Gastroesophageal sphincter (tissue), 4 donors: ENCODE measurements at regions not wholly inside any gene's neighbourhood (a gene's known extent, or its start where the extent isn't known, plus 50 kb on each side); places are given as distances from the start of the nearest gene placed in this dataset.

ENCODE experiments used
- ATAC-seq: fragments of 150-250 bp; one replicate; pipeline ENCODE4 v1.9.1; 2016; ENCODE audit warnings: mild to moderate bottlenecking, moderate library complexity
- H3K27ac ChIP-seq, 4 donors: fragments of 200-600 bp; sonication (generic) in 3 of 4; 1 replicate in 3 of 4; 2 replicates in 1 of 4; pipeline ENCODE4 v1.5.1; 2016 to 2019
- H3K27me3 ChIP-seq: fragments of 200-600 bp; sonication (generic); one replicate; pipeline ENCODE4 v1.5.1; 2019
- H3K36me3 ChIP-seq, 2 donors: fragments of 200-600 bp; sonication (generic); one replicate each; pipeline ENCODE4 v1.5.1; 2019; ENCODE audit warnings: control low read depth in 1 of 2
- H3K4me1 ChIP-seq, 3 donors: fragments of 200-600 bp; sonication (generic); 1 replicate in 2 of 3; 2 replicates in 1 of 3; pipeline ENCODE4 v1.5.1; 2016 to 2019; ENCODE audit warnings: control low read depth in 2 of 3
- H3K4me3 ChIP-seq, 2 donors: fragments of 200-600 bp; sonication (generic); one replicate each; pipeline ENCODE4 v1.5.1; 2019; ENCODE audit warnings: mild to moderate bottlenecking in 1 of 2, moderate library complexity in 1 of 2
- H3K9me3 ChIP-seq, 3 donors: fragments of 200-600 bp; sonication (generic); one replicate each; pipeline ENCODE4 v1.5.1; 2017 to 2019; ENCODE audit warnings: control low read depth in 2 of 3
- CTCF ChIP-seq, 4 experiments: fragments of 200-600 bp in 2 of 4; fragments of 450-650 bp in 2 of 4; sonication (generic) in 1 of 4; IDR thresholded peaks; one replicate each; pipeline ENCODE4 v1.5.1; 2017 to 2019; ENCODE audit warnings: antibody characterized with exemption in 4 of 4, mild to moderate bottlenecking in 2 of 4, moderate library complexity in 2 of 4
- EP300 ChIP-seq: sonication (generic); formaldehyde crosslinking; IDR thresholded peaks from one replicate; pipeline ENCODE4 v1.6.1; 2017; ENCODE audit warnings: antibody characterized with exemption, mild to moderate bottlenecking
- POLR2A ChIP-seq, 2 donors: fragments of 450-650 bp; IDR thresholded peaks; one replicate each; pipeline ENCODE4 v1.6.1; 2017; ENCODE audit warnings: antibody characterized with exemption in 2 of 2, mild to moderate bottlenecking in 2 of 2, moderate library complexity in 1 of 2
- POLR2AphosphoS5 ChIP-seq: sonication (generic); formaldehyde crosslinking; IDR thresholded peaks from one replicate; pipeline ENCODE4 v1.6.1; 2017; ENCODE audit warnings: antibody characterized with exemption
- WGBS, 2 donors: methylation state at CpG; one replicate each; pipeline ENCODE4 v1.1.5; 2018; ENCODE audit warnings: low coverage in 1 of 2; 5-methylcytosine and 5-hydroxymethylcytosine counted together

GRCh38 chr4:27490766-27491165, 630.1 kb downstream of the STIM2 start:
- Histone ChIP-seq H3K9me3 (no peaks in the 10 kb centered on the region), H3K4me3 (no peak overlapping the region), H3K4me1 (no peaks in the 10 kb centered on the region), H3K27me3 (no peaks in the 10 kb centered on the region), H3K36me3 (no peaks in the 10 kb centered on the region), H3K27ac (no peak overlapping the region)
- no peak for ATAC-seq
- TF ChIP-seq CTCF (IDR thresholded peaks at IDR 0.05): no peak
- TF ChIP-seq EP300: no peak
- 100% methylated on average over 1 of the region's 2 CpGs; no CpG with 5 or more reads in 1 of the 2 donors for WGBS, 2 donors

- Histone ChIP-seq H3K36me3 (no peaks in the 10 kb centered on the region), H3K27ac (no peak overlapping the region), H3K4me3 (no peak overlapping the region), H3K4me1 (no peaks in the 10 kb centered on the region), H3K9me3 (no peaks in the 10 kb centered on the region), H3K27me3 (no peaks in the 10 kb centered on the region)
- TF ChIP-seq POLR2AphosphoS5 (no peak), CTCF (IDR thresholded peaks at IDR 0.05) (no peak), EP300 (no peak), POLR2A (IDR thresholded peaks at IDR 0.05) (no peak)
- WGBS, 2 donors: 83 to 100% methylated on average over 1 of the region's 1 CpG
- no peak for ATAC-seq
Measured at GRCh38 chr4:27506401-27506800, 645.8 kb downstream of the STIM2 start.

- whole genome bisulfite sequencing, 2 donors: 70 to 76% methylated on average over 2 of the region's 2 CpGs
Measured at GRCh38 chr4:27514711-27515110, 654.1 kb downstream of the STIM2 start.

GRCh38 chr4:27515140-27515539, 654.5 kb downstream of the STIM2 start:
- H3K4me3 ChIP-seq: no peak overlapping the region
- H3K36me3 ChIP-seq: no peaks in the 10 kb centered on the region
- 79 to 80% methylated on average over 2 of the region's 2 CpGs for WGBS, 2 donors
- TF ChIP-seq EP300 (no peak), POLR2A (IDR thresholded peaks at IDR 0.05) (no peak), POLR2AphosphoS5 (no peak), CTCF (IDR thresholded peaks at IDR 0.05) (no peak)
- H3K27ac ChIP-seq: no peak overlapping the region
- H3K4me1 ChIP-seq: no peaks in the 10 kb centered on the region
- no peaks in the 10 kb centered on the region for H3K9me3 ChIP-seq
- H3K27me3 ChIP-seq: no peaks in the 10 kb centered on the region
- ATAC-seq: no peak

More at GRCh38 chr4:27514711-27515110, 654.1 kb downstream of the STIM2 start:
- Histone ChIP-seq H3K27ac (no peak overlapping the region), H3K9me3 (no peaks in the 10 kb centered on the region), H3K4me3 (no peak overlapping the region), H3K27me3 (no peaks in the 10 kb centered on the region), H3K4me1 (no peaks in the 10 kb centered on the region), H3K36me3 (no peaks in the 10 kb centered on the region)
- no peak for TF ChIP-seq CTCF (IDR thresholded peaks at IDR 0.05)
- TF ChIP-seq POLR2A (IDR thresholded peaks at IDR 0.05): no peak
- TF ChIP-seq POLR2AphosphoS5: no peak
- no peak for TF ChIP-seq EP300
- no peak for ATAC-seq

- Histone ChIP-seq H3K9me3 (no peaks in the 10 kb centered on the region), H3K4me3 (no peak overlapping the region), H3K4me1 (no peaks in the 10 kb centered on the region), H3K36me3 (no peaks in the 10 kb centered on the region), H3K27me3 (no peaks in the 10 kb centered on the region), H3K27ac (no peak overlapping the region)
- no peak for TF ChIP-seq CTCF (IDR thresholded peaks at IDR 0.05)
- WGBS, 2 donors: 56 to 62% methylated on average over 2 of the region's 2 CpGs
- ATAC-seq: no peak
Measured at GRCh38 chr4:27518876-27519275, 658.2 kb downstream of the STIM2 start.
